H1 (cell line): ENCODE measurements at regions not wholly inside any gene's neighbourhood (a gene's known extent, or its start where the extent isn't known, plus 50 kb on each side); places are given as distances from the start of the nearest gene placed in this dataset.

Source experiments
- JUN ChIP-seq: IDR thresholded peaks from 2 replicates; pipeline ENCODE4 v1.6.1; 2011; ENCODE audit warnings: low read depth, mild to moderate bottlenecking, improper control_type of control experiment, low read length
- KDM4A ChIP-seq: IDR thresholded peaks from one replicate; pipeline ENCODE4 v1.7.1; 2012; ENCODE audit warnings: low read depth, mild to moderate bottlenecking, moderate library complexity, low read length, inconsistent platforms; ENCODE audit not compliant: severe bottlenecking
- SIN3A ChIP-seq, 2 experiments: IDR thresholded peaks in 1 of 2; conservative IDR thresholded peaks in 1 of 2; 2 replicates each; pipeline ENCODE4 v1.6.1; 2011 to 2012; ENCODE audit warnings: low read length in 2 of 2, improper control_type of control experiment in 1 of 2, low read depth in 1 of 2, mild to moderate bottlenecking in 1 of 2
- SUZ12 ChIP-seq: fragments of 200-600 bp; sonication (generic); IDR thresholded peaks from 2 replicates; pipeline ENCODE4 v1.6.1; 2012; ENCODE audit warnings: mild to moderate bottlenecking, inconsistent platforms, low read length, moderate library complexity, mixed read lengths
- TF ChIP-seq, protein P1 (sequence below), 3 experiments: IDR thresholded peaks; 1 replicate in 2 of 3; 2 replicates in 1 of 3; pipeline versions ENCODE4 v1.5.1 to v1.6.1; 2011; ENCODE audit warnings: low read length in 3 of 3, mild to moderate bottlenecking in 3 of 3, inconsistent platforms in 2 of 3, low read depth in 1 of 3, moderate library complexity in 1 of 3; ENCODE audit not compliant: insufficient read depth in 1 of 3; ENCODE audit errors: control extremely low read depth in 1 of 3

DNA sequence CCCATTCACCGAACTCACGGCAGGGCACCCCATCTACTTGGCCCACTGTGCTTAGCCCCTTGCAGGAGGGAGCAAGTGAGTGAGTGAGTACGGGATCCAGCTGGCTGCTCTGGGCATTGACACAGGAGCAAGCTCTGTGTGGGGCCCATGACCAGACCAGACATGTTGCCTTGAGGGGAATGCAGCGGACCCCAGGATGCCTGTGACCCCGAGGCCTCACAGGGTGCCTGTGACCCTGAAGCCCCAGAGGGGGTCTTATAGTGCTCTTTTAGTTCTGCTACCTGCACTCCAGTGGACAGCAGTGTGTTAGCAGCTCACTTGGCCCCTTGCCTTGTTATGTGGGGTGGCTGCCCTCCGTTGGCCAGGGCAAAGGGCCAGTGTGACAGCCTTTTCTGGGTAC lies 255.8 kb downstream of the ETNK1 start:
- TF ChIP-seq SIN3A (conservative IDR thresholded peaks at IDR 0.05 in 1 of 2, IDR thresholded peaks at IDR 0.05 in 1 of 2; ENCODE audit: low read depth in 1 of 2, low read length in 2 of 2): no peak
- TF ChIP-seq, protein P1, sequence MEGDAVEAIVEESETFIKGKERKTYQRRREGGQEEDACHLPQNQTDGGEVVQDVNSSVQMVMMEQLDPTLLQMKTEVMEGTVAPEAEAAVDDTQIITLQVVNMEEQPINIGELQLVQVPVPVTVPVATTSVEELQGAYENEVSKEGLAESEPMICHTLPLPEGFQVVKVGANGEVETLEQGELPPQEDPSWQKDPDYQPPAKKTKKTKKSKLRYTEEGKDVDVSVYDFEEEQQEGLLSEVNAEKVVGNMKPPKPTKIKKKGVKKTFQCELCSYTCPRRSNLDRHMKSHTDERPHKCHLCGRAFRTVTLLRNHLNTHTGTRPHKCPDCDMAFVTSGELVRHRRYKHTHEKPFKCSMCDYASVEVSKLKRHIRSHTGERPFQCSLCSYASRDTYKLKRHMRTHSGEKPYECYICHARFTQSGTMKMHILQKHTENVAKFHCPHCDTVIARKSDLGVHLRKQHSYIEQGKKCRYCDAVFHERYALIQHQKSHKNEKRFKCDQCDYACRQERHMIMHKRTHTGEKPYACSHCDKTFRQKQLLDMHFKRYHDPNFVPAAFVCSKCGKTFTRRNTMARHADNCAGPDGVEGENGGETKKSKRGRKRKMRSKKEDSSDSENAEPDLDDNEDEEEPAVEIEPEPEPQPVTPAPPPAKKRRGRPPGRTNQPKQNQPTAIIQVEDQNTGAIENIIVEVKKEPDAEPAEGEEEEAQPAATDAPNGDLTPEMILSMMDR (IDR thresholded peaks at IDR 0.05; ENCODE audit: control extremely low read depth in 1 of 3, insufficient read depth in 1 of 3, low read depth in 1 of 3, low read length in 3 of 3): no peak
- no peak for TF ChIP-seq JUN
- no peak for TF ChIP-seq SUZ12
- no peak for TF ChIP-seq KDM4A
